Gastroesophageal sphincter (tissue), 4 donors: ENCODE measurements at regions not wholly inside any gene's neighbourhood (a gene's known extent, or its start where the extent isn't known, plus 50 kb on each side); places are given as distances from the start of the nearest gene placed in this dataset.

Source experiments
- ATAC-seq: fragments of 150-250 bp; one replicate; pipeline ENCODE4 v1.9.1; 2016; ENCODE audit warnings: mild to moderate bottlenecking, moderate library complexity
- H3K27ac ChIP-seq, 4 donors: fragments of 200-600 bp; sonication (generic) in 3 of 4; 1 replicate in 3 of 4; 2 replicates in 1 of 4; pipeline ENCODE4 v1.5.1; 2016 to 2019
- H3K27me3 ChIP-seq: fragments of 200-600 bp; sonication (generic); one replicate; pipeline ENCODE4 v1.5.1; 2019
- H3K36me3 ChIP-seq, 2 donors: fragments of 200-600 bp; sonication (generic); one replicate each; pipeline ENCODE4 v1.5.1; 2019; ENCODE audit warnings: control low read depth in 1 of 2
- H3K4me1 ChIP-seq, 3 donors: fragments of 200-600 bp; sonication (generic); 1 replicate in 2 of 3; 2 replicates in 1 of 3; pipeline ENCODE4 v1.5.1; 2016 to 2019; ENCODE audit warnings: control low read depth in 2 of 3
- H3K4me3 ChIP-seq, 2 donors: fragments of 200-600 bp; sonication (generic); one replicate each; pipeline ENCODE4 v1.5.1; 2019; ENCODE audit warnings: mild to moderate bottlenecking in 1 of 2, moderate library complexity in 1 of 2
- H3K9me3 ChIP-seq, 3 donors: fragments of 200-600 bp; sonication (generic); one replicate each; pipeline ENCODE4 v1.5.1; 2017 to 2019; ENCODE audit warnings: control low read depth in 2 of 3
- EP300 ChIP-seq: sonication (generic); formaldehyde crosslinking; IDR thresholded peaks from one replicate; pipeline ENCODE4 v1.6.1; 2017; ENCODE audit warnings: antibody characterized with exemption, mild to moderate bottlenecking
- POLR2A ChIP-seq, 2 donors: fragments of 450-650 bp; IDR thresholded peaks; one replicate each; pipeline ENCODE4 v1.6.1; 2017; ENCODE audit warnings: antibody characterized with exemption in 2 of 2, mild to moderate bottlenecking in 2 of 2, moderate library complexity in 1 of 2
- POLR2AphosphoS5 ChIP-seq: sonication (generic); formaldehyde crosslinking; IDR thresholded peaks from one replicate; pipeline ENCODE4 v1.6.1; 2017; ENCODE audit warnings: antibody characterized with exemption
- WGBS, 2 donors: methylation state at CpG; one replicate each; pipeline ENCODE4 v1.1.5; 2018; ENCODE audit warnings: low coverage in 1 of 2; 5-methylcytosine and 5-hydroxymethylcytosine counted together
- TF ChIP-seq, protein P1 (sequence below), 4 experiments: fragments of 200-600 bp in 2 of 4; fragments of 450-650 bp in 2 of 4; sonication (generic) in 1 of 4; IDR thresholded peaks; one replicate each; pipeline ENCODE4 v1.5.1; 2017 to 2019; ENCODE audit warnings: antibody characterized with exemption in 4 of 4, mild to moderate bottlenecking in 2 of 4, moderate library complexity in 2 of 4

DNA sequence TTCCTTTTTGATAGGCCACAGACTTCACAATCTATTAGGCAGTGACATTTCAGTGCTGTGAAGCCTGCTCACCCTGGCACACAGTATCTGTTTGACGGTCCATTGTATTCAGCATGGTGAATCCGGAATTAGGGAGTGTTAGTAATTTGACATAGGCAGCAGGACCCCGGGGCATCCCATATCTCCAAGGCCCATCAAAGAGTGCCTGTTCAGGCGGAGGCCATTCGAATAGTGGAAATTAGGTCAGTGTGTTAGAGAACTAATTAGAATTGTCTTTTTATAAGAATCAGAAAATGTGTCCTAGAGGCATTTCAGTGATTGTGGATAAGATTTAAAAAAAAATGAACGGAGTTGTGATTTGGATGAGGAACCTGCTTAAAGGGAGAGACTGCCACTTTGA is 818.8 kb upstream of the SOX11 start:
- Histone ChIP-seq H3K4me1 (no peaks in the 10 kb centered on the region), H3K27ac (no peak overlapping the region), H3K36me3 (no peaks in the 10 kb centered on the region), H3K9me3 (no peaks in the 10 kb centered on the region), H3K4me3 (no peak overlapping the region), H3K27me3 (no peaks in the 10 kb centered on the region)
- TF ChIP-seq, protein P1, sequence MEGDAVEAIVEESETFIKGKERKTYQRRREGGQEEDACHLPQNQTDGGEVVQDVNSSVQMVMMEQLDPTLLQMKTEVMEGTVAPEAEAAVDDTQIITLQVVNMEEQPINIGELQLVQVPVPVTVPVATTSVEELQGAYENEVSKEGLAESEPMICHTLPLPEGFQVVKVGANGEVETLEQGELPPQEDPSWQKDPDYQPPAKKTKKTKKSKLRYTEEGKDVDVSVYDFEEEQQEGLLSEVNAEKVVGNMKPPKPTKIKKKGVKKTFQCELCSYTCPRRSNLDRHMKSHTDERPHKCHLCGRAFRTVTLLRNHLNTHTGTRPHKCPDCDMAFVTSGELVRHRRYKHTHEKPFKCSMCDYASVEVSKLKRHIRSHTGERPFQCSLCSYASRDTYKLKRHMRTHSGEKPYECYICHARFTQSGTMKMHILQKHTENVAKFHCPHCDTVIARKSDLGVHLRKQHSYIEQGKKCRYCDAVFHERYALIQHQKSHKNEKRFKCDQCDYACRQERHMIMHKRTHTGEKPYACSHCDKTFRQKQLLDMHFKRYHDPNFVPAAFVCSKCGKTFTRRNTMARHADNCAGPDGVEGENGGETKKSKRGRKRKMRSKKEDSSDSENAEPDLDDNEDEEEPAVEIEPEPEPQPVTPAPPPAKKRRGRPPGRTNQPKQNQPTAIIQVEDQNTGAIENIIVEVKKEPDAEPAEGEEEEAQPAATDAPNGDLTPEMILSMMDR (IDR thresholded peaks at IDR 0.05) = no peak
- TF ChIP-seq EP300 (no peak), POLR2AphosphoS5 (no peak), POLR2A (IDR thresholded peaks at IDR 0.05) (no peak)
- WGBS, 2 donors = 80 to 83% methylated on average over 4 to 5 of the region's 6 CpGs
- ATAC-seq = no peak

DNA sequence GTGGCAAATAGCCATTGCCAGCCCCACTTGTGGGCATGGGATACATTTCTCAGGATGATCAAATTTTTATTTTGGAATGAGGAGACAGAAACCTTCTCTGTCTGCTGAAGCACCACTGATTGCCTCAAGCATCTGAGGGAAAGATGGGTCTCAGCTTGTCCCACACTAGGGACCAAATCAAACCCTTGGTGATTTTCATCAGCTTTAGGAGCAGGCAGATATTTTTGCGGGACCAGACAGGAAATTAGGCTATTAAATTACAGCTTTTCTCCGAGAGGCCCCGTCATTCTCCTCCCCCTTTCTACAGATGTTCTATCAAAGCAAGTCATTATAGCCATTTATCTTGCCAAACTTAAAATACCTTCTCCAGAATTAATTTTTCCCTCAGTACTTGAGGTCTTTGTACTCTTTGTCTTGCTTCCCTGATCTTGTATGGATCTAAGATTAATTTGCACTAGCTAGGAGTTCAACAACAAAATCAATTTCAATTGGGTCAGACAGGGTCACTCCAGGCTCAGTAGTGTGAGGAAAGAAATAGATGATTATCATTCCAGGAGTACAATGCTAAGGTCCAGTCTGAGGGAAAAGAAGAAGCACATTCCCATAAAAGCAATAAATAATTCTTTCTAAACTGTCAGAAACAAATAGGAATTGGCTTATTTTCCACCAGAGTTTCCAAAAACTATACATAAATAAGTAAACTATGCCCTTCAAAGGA is 818.1 kb upstream of the SOX11 start:
- Histone ChIP-seq H3K4me3 (no peak overlapping the region), H3K9me3 (no peaks in the 10 kb centered on the region), H3K27ac (no peak overlapping the region), H3K36me3 (no peaks in the 10 kb centered on the region), H3K27me3 (no peaks in the 10 kb centered on the region), H3K4me1 (no peaks in the 10 kb centered on the region)
- WGBS, 2 donors = 32 to 71% methylated on average over 3 of the region's 3 CpGs
- TF ChIP-seq POLR2AphosphoS5 = no peak
- TF ChIP-seq EP300 = no peak
- no peak for TF ChIP-seq POLR2A (IDR thresholded peaks at IDR 0.05)
- TF ChIP-seq, protein P1 (IDR thresholded peaks at IDR 0.05) = no peak
- ATAC-seq = no peak

DNA sequence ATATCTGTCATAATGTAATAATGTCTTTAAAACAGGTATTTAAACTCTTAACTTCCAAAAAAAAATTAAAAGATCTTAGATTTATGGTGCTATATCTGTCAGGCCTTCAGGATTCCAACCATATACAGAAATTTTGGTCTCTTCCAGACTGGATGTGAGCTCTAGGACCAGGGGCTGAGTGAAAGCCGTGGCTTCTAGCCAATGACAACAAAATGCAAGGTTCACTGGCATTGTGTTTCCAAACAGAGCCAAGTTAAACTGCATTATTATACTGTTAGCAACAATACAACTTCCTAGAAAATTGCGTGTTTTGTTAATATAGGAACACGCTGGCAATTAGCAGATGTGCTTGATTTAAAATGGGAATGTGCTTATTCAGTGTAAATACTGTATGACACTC is 809.8 kb upstream of the SOX11 start:
- Histone ChIP-seq H3K9me3 (peaks cover 0 to 7% (median 0%) of the 10 kb centered on the region in 3 donors), H3K4me3 (no peak overlapping the region), H3K36me3 (no peaks in the 10 kb centered on the region), H3K27me3 (no peaks in the 10 kb centered on the region), H3K4me1 (no peaks in the 10 kb centered on the region), H3K27ac (no peak overlapping the region)
- ATAC-seq = no peak
- WGBS, 2 donors = 74 to 83% methylated on average over 3 of the region's 3 CpGs
- TF ChIP-seq EP300 = no peak
- TF ChIP-seq, protein P1 (IDR thresholded peaks at IDR 0.05) = no peak
- TF ChIP-seq POLR2AphosphoS5 = no peak
- no peak for TF ChIP-seq POLR2A (IDR thresholded peaks at IDR 0.05)

DNA sequence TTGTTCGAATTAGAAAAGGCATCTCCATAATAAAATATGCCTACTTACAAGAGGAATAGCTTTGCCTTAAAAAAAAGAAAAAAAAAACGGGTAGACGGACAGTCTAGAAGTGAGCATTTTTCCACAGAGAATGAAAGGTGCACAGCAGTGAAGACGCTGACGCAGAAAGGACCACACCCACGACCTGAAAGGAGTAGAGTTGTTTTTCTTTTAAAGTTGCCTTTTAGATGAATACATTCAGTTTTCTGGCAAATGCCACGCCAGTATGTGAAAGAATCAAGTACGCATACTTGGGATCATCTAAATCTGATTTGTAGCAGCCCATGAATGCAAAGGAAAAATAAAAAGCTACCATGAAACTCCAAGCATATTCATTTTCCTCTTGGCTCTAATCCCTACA is 809.2 kb upstream of the SOX11 start:
- H3K9me3 ChIP-seq = peaks cover 0 to 7% (median 0%) of the 10 kb centered on the region in 3 donors
- H3K27ac ChIP-seq = no peak overlapping the region
- no peak for ATAC-seq
- H3K36me3 ChIP-seq = no peaks in the 10 kb centered on the region
- no peak overlapping the region for H3K4me3 ChIP-seq
- TF ChIP-seq POLR2AphosphoS5 (no peak), POLR2A (IDR thresholded peaks at IDR 0.05) (no peak), EP300 (no peak)
- TF ChIP-seq, protein P1 (IDR thresholded peaks at IDR 0.05) = no peak
- H3K27me3 ChIP-seq = no peaks in the 10 kb centered on the region
- no peaks in the 10 kb centered on the region for H3K4me1 ChIP-seq
- 71 to 86% methylated on average over 8 of the region's 8 CpGs for WGBS, 2 donors

DNA sequence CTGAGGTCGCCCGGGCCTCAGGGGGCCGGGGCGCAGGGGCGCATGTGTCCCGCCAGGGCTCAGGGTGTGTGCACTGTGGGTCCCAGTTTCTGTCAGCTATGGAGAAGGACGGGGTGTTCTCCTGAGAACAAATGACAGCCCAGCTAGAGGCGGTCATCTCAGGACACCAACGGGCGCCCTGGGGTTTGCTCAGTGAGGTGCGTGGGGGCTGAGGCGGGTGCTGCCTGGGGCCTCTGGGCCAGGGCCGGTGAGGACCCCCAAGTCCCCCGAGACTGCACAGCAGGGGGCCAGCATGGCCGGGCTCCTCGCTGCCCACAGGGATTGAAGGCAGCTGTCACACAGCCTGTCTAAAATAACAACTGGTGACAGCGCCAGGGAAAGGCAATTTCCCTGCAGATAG is 808.8 kb upstream of the SOX11 start:
- Histone ChIP-seq H3K27me3 (no peaks in the 10 kb centered on the region), H3K9me3 (peaks cover 0 to 7% (median 0%) of the 10 kb centered on the region in 3 donors), H3K27ac (no peak overlapping the region), H3K4me1 (no peaks in the 10 kb centered on the region), H3K4me3 (no peak overlapping the region), H3K36me3 (no peaks in the 10 kb centered on the region)
- TF ChIP-seq POLR2AphosphoS5 (no peak), POLR2A (IDR thresholded peaks at IDR 0.05) (no peak), EP300 (no peak)
- TF ChIP-seq, protein P1 (IDR thresholded peaks at IDR 0.05) = no peak
- ATAC-seq = no peak
- no CpG with 5 or more reads among the region's 17 CpGs for WGBS, 2 donors
